Tibial nerve (tissue), 4 donors: ENCODE measurements at regions not wholly inside any gene's neighbourhood (a gene's known extent, or its start where the extent isn't known, plus 50 kb on each side); places are given as distances from the start of the nearest gene placed in this dataset.

ENCODE experiments used
- DNase-seq, 2 donors: peaks; one replicate each; pipeline ENCODE4 v3.0.0-alpha.2; 2019; ENCODE audit warnings: low spot score in 2 of 2
- H3K27ac ChIP-seq, 4 donors: fragments of 200-600 bp; sonication (generic) in 3 of 4; one replicate each; pipeline ENCODE4 v1.5.1; 2017 to 2019; ENCODE audit warnings: mild to moderate bottlenecking in 1 of 4
- H3K27me3 ChIP-seq, 2 donors: fragments of 200-600 bp; sonication (generic) in 1 of 2; one replicate each; pipeline versions ENCODE4 v1.5.1 to v1.6.0; 2017 to 2019
- H3K36me3 ChIP-seq, 3 donors: fragments of 200-600 bp; sonication (generic); one replicate each; pipeline ENCODE4 v1.5.1; 2018 to 2019
- H3K4me1 ChIP-seq, 4 donors: fragments of 200-600 bp; sonication (generic) in 3 of 4; one replicate each; pipeline ENCODE4 v1.5.1; 2017 to 2019
- H3K4me3 ChIP-seq, 4 donors: fragments of 200-600 bp; sonication (generic) in 3 of 4; one replicate each; pipeline ENCODE4 v1.5.1; 2017 to 2019; ENCODE audit warnings: mild to moderate bottlenecking in 1 of 4, moderate library complexity in 1 of 4
- H3K9me3 ChIP-seq, 4 donors: fragments of 200-600 bp; sonication (generic) in 3 of 4; one replicate each; pipeline ENCODE4 v1.5.1; 2017 to 2019
- CTCF ChIP-seq, 5 experiments: fragments of 200-600 bp in 3 of 5; fragments of 450-650 bp in 2 of 5; sonication (generic) in 3 of 5; IDR thresholded peaks; one replicate each; pipeline ENCODE4 v1.5.1; 2016 to 2019; ENCODE audit warnings: antibody characterized with exemption in 5 of 5, mild to moderate bottlenecking in 3 of 5, moderate library complexity in 2 of 5
- EP300 ChIP-seq, 2 donors: sonication (generic); formaldehyde crosslinking; IDR thresholded peaks; one replicate each; pipeline ENCODE4 v1.6.1; 2017; ENCODE audit warnings: antibody characterized with exemption in 2 of 2, mild to moderate bottlenecking in 1 of 2
- POLR2A ChIP-seq, 2 donors: fragments of 450-650 bp; IDR thresholded peaks; one replicate each; pipeline ENCODE4 v1.6.1; 2017; ENCODE audit warnings: antibody characterized with exemption in 2 of 2, mild to moderate bottlenecking in 2 of 2, moderate library complexity in 2 of 2
- WGBS, 2 donors: methylation state at CpG; one replicate each; pipeline ENCODE4 v1.1.5; 2018; 5-methylcytosine and 5-hydroxymethylcytosine counted together

GRCh38 chr15:31268108-31268501, 58.5 kb upstream of the KLF13 start:
- DNase-seq: peak in 1 of 2 donors; percentile 4
- Histone ChIP-seq H3K4me3 (no peak overlapping the region), H3K27me3 (no peaks in the 10 kb centered on the region), H3K27ac (no peak overlapping the region), H3K4me1 (peaks cover 0 to 48% (median 41%) of the 10 kb centered on the region in 4 donors), H3K36me3 (no peaks in the 10 kb centered on the region), H3K9me3 (peaks cover 0 to 3% (median 0%) of the 10 kb centered on the region in 4 donors)
- TF ChIP-seq CTCF (IDR thresholded peaks at IDR 0.05): no peak
- TF ChIP-seq EP300 (IDR thresholded peaks at IDR 0.05): no peak
- no peak for TF ChIP-seq POLR2A (IDR thresholded peaks at IDR 0.05)
- 43 to 60% methylated on average over 2 of the region's 2 CpGs for WGBS, 2 donors

DNA sequence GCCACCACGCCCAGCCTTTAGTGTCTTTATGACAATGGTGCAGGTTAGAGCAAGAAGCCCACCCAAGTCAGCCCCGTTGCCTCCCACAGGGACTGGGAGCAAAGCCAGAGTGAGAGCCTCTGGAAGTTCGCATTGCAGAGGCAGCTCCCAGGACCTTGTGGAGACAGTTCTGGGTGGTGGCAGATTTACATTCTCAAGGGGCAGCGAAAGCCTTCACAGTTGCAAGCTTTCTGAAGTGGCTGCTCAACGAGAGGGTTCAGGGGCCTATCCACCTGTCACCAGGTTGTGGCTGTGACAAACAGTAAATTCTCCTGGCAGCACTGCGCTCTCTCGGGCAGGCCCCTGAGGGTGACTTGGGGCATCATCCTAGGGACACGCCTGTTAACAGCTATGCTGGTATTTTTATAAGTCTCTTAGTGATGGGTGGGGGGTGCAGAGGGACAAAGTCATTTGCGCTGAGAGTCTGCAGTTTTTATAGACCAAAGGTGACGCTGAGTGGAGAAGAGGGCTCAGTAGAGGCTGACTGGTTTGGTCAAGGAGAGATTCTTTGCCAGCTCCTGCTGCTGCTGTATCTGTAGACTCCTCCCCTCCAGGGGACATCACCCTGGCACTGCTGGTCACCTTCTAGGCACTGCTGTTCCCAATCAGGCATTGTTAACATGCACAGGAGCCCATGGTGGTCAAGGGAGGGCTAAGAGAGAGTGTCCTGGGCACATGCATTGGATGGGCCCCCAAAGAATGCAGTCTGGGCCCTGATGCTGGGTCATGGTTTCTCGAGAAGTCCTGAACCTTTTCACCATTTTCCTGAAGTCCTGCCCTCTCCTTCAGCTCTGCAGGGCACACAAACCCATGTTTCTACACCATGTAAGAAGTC, 57.5 kb upstream of the KLF13 start:
- peaks cover 0 to 46% (median 38%) of the 10 kb centered on the region in 4 donors for H3K4me1 ChIP-seq
- TF ChIP-seq CTCF (IDR thresholded peaks at IDR 0.05): no peak
- no peak for TF ChIP-seq EP300 (IDR thresholded peaks at IDR 0.05)
- no peak for TF ChIP-seq POLR2A (IDR thresholded peaks at IDR 0.05)
- no peak overlapping the region for H3K4me3 ChIP-seq
- WGBS, 2 donors: 88 to 92% methylated on average over 11 of the region's 11 CpGs
- H3K27ac ChIP-seq: no peak overlapping the region
- peaks cover 0 to 3% (median 0%) of the 10 kb centered on the region in 4 donors for H3K9me3 ChIP-seq
- peak in 1 of 2 donors; percentile 3 for DNase-seq
- no peaks in the 10 kb centered on the region for H3K36me3 ChIP-seq
- no peaks in the 10 kb centered on the region for H3K27me3 ChIP-seq

- H3K9me3 ChIP-seq: peaks cover 0 to 3% (median 0%) of the 10 kb centered on the region in 4 donors
- no peak overlapping the region for H3K27ac ChIP-seq
Observed at GRCh38 chr15:31269816-31270575, 56.6 kb upstream of the KLF13 start.

GRCh38 chr15:31270767-31271166, 55.9 kb upstream of the KLF13 start:
- H3K36me3 ChIP-seq: no peaks in the 10 kb centered on the region
- H3K27ac ChIP-seq: no peak overlapping the region
- H3K4me3 ChIP-seq: no peak overlapping the region
- TF ChIP-seq CTCF (IDR thresholded peaks at IDR 0.05) (no peak), POLR2A (IDR thresholded peaks at IDR 0.05) (no peak), EP300 (IDR thresholded peaks at IDR 0.05) (no peak)
- peaks cover 0 to 3% (median 0%) of the 10 kb centered on the region in 4 donors for H3K9me3 ChIP-seq
- H3K27me3 ChIP-seq: no peaks in the 10 kb centered on the region
- H3K4me1 ChIP-seq: peaks cover 0 to 30% (median 22%) of the 10 kb centered on the region in 4 donors
- no peak for DNase-seq
- WGBS, 2 donors: 85 to 95% methylated on average over 2 of the region's 2 CpGs

More at GRCh38 chr15:31269816-31270575, 56.6 kb upstream of the KLF13 start:
- no peaks in the 10 kb centered on the region for H3K27me3 ChIP-seq
- no peak for DNase-seq
- WGBS, 2 donors: 92 to 96% methylated on average over 5 of the region's 5 CpGs
- H3K36me3 ChIP-seq: no peaks in the 10 kb centered on the region
- H3K4me1 ChIP-seq: peaks cover 0 to 38% (median 30%) of the 10 kb centered on the region in 4 donors
- H3K4me3 ChIP-seq: no peak overlapping the region
- TF ChIP-seq CTCF (IDR thresholded peaks at IDR 0.05): no peak

DNA sequence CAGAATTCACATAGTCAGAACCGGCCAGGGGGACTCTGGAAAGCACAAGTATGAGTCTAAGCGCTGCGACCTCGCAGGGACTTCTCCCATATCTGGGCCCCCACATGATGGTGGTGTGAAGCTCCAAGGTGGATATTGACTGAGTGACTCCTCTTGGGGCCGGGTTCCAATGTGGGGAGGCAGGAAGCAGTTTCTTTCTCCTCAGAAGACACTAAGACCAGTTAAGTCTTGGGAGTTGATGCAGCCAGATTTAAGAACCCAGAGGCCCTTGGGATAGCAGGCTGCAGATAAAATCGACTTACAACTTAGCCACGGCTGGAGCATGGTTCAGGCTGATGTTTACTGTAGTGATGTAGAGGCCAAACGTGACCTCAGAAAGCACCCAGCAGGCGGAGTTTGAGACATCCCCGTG, 55.4 kb upstream of the KLF13 start:
- no peaks in the 10 kb centered on the region for H3K36me3 ChIP-seq
- H3K4me3 ChIP-seq: no peak overlapping the region
- H3K27me3 ChIP-seq: no peaks in the 10 kb centered on the region
- no peak for DNase-seq
- H3K4me1 ChIP-seq: peaks cover 0 to 25% (median 18%) of the 10 kb centered on the region in 4 donors
- WGBS, 2 donors: 81 to 89% methylated on average over 10 of the region's 10 CpGs
- TF ChIP-seq POLR2A (IDR thresholded peaks at IDR 0.05) (no peak), CTCF (IDR thresholded peaks at IDR 0.05) (no peak), EP300 (IDR thresholded peaks at IDR 0.05) (no peak)
- H3K9me3 ChIP-seq: peaks cover 0 to 3% (median 0%) of the 10 kb centered on the region in 4 donors
- H3K27ac ChIP-seq: no peak overlapping the region
